ENCODE measurements at regions not wholly inside any gene's neighbourhood (a gene's known extent, or its start where the extent isn't known, plus 50 kb on each side); places are given as distances from the start of the nearest gene placed in this dataset.
"Not testable (repeated sequence)": the region's sequence is repeated elsewhere in the genome, so short reads cannot be mapped to it uniquely, and the experiment has no call there.

DNA sequence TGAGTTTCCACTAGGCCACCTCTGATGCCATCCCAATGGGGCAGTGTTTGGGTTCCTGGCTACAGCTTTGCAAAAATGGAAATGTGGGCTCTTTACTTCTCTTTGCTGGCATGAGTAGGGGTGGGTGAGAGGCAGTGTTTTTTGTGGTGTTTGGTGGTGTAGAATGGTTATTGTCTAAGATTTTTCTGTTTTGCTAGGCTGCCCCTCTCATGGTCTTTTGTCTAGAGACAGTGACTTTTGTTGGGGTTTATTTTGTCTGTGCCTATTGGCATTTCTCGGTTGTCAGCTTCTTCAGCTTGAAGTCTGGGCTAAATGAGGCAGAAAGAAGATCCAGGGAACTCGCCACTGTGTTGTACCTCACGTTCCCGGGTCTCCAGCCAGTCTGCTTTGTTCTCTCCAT is 112.1 kb downstream of the CENPF start:
- no peak for DNase-seq

DNA sequence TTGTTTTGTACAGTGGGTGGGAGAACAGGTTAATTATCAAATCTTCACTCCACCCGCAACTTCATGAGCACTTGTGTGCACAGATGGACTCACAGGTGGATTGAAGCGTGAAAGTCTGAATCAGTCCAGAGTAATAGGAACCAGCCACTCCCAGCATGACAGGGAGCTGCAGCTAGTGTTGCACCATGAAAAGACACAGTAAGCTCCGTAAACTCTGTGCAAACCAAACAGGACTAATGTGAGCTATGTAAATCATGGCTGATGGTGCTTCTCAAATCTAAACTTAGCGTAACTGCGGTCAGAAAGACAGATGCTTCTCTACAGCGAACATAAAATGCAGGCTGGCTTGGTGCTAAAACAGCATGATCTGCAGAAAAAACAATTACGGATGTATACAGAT is 114.4 kb downstream of the CENPF start:
- no peak for DNase-seq

DNA sequence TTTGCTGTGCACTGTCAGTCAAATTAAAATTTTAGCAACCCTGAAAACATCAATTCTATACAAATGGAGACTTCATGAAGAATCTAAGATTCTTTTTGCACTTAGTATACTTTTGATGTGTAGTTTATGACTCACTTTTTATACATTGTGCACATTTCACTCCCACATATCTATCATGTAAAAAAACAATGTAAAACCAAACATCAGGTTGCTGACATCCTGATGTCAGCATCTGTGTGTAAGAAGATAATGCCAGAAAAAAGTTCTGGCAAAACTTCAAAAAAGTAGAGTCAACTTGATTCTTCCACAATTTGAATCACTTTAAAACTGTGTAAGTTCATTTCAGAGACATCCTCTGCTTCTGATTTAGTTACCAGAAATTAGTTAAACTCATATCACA is 115.7 kb downstream of the CENPF start:
- no peak for DNase-seq

DNA sequence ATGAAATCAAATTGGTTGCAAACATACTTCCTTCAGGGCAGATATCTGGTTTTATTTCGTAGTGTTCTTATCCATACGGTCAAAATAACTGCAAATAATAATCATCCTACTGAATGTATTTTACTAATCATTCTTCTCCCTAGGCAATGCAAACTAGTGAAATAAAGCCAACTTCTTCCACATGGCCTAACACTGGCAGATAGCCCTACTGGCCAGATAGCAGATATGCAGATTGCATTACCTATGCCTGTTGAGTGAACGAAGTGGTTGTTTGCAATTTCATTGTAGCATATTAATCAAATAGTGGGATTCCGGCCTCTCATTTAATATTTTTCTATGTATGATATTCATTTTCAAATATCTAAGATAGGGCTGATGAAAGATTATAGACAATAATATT is 116.2 kb downstream of the CENPF start:
- no peak for DNase-seq

DNA sequence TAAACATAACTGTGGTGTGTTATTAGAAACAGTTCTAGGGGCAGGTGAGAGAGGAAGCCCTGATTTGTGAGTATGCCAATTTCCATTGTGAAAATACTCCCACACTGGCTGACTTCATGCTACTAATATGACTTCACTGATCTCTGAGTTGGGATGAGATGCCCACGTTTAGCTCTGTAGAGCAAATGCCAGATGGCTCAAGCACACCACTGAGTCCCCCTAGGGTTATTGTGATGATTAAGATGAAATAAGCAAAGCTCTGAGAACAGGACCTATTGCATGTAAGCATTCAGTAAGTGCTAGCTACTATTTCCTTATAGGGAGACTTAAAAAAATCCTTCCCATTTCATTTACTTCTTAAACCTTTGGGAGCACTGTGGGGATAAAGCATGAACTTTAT is 117.6 kb downstream of the CENPF start:
- no peak for DNase-seq

DNA sequence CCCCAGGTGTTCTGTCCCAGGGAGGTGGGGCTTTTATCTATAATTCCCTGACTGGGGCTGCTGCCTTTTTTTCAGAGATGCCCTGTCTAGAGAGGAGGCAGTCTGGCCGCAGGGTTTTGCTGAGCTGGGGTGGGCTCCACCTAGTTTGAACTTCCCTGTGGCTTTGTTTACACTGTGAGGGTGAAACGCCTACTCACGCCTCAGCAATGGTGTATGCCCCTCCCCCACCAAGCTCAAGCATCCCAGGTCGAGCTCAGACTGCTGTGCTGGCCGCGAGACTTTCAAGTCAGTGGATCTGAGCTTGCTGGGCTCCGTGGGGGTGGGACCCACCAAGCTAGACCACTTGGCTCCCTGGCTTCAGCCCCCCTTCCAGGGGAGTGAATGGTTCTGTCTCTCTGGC is 124.3 kb downstream of the CENPF start:
- DNase-seq: no peak

DNA sequence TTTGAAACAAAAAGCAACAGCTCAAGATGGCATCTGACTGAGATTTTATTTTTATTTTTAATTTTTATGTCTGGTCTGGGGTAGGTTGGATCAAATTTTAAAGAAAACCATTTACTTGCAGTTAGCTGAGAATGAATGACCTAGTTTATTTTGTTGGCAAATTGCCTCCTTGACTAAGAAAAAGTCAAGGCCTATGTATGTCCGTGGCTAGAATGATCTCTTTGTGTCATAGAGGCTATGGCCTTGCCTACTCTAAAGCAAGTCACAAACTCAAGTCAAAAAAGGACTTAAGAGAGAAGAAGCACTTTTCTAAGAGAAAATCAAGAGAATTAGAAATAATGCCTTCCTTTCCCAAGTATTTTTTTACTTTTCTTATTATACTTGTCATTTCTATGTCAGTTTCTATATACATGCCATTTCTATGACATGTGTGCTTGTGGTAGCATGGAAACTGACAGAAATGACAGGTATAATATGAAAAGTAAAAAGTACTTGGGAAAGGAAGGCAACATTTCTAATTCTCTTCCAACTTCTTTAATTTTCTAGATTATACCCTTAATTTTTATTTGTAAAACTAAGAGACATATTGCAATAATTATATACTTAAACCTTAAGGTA is 136.7 kb downstream of the CENPF start:
- DNase-seq: no peak

DNA sequence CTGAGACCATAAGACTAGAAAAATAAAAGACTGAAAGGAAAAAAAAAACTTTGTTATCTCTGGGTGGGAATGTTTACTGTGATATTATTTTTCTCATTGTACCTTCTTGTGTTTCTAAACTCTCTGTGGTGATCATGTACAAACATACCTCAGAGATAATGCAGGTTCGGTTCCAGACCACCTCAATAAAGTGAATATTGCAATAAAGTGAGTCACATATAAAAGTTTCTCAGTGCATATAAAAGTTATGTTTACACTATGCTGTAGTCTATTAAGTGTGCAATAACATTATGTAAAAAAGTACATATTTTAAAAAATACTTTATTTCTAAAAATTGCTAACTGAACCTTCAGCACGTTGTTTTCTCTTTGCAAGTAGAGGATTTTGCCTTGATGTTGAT is 137.5 kb downstream of the CENPF start:
- no peak for DNase-seq

DNA sequence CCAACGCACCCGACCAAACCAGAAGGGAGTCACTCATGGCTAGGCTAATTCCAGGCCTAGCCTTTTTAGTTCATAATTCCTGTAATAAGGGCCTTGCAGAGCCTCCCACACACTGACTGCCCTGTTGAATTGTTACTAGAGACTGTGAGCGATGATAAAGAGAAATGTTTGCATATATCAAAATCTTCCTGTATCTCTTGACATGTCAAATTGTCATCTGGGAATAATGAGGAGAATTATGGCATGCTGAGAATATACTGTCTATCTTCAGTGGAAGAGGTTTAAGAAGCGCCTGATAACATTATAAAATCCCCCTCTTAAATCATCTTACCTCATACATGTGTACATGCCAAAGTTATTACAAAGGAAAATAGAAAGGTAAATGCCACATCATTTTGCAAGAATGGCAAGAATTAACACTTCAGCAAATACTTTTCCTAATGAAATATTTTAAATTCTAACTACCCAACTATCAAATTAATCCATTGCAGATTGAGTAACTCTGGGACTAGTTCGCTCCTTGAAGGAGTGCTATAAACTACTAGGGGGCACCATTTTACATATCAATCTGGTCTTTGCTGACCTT is 144.1 kb downstream of the CENPF start:
- DNase-seq: no peak

DNA sequence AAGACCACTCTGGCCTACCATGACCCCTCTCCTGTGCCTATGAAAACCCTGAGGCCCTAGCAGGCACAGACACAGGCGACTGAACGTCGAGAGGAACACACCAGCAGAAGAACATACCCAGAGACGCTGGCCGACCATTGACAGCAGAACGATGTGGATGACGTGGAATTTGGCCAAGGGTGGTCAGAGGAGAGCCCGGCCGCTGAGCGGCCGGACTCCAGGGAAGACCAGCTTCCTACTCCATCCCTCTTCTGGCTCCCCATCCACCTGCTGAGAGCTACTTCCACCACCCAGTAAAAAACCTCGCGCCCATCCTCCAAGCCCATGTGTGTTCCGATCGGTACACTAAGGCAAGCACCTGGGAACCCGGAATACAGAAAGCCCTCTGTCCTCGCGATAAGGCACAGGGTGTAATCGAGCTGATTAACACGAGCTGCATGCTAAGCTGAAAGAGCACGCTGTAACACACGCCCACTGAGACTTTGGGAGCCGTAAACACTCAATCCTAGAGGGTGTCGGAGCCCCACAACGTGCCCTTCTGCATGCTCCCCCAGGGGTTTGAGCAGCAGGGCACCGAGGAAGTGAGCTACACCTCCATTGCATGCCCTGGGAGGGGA is 150.3 kb downstream of the CENPF start:
- no peak for DNase-seq

DNA sequence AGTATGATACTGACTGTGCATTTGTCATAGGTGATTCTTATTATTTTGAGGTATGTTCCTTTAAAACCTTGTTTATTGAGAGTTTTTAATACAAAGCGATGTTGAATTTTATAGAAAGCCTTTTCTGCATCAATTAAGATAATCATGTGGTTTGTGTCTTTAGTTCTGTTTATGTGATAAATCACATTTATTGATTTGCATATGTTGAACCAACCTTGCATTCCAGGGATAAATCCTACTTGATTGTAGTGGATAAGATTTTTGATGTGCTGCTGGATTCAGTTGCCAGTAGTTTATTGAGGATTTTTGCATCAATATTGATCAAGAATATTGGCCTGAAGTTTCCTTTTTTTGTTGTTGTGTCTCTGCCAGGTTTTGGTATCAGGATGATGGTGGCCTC is 158.0 kb downstream of the CENPF start:
- no peak for DNase-seq

DNA sequence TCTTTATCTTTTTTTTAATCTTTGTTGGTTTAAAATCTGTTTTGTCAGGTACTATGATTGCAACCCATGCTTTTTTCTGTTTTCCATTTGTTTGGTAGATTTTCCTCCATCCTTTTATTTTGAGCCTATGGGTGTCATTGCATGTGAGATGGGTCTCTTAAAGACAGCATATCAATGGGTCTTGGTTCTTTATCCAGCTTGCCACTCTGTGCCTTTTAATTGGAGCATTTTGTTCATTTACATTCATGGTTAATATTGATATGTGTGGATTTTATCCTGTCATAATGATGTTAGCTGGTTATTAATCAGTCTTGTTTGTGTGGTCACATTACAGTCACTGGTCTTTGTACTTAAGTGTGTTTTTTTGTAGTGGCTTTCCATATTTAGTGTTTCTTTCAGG is 159.9 kb downstream of the CENPF start:
- DNase-seq: no peak

DNA sequence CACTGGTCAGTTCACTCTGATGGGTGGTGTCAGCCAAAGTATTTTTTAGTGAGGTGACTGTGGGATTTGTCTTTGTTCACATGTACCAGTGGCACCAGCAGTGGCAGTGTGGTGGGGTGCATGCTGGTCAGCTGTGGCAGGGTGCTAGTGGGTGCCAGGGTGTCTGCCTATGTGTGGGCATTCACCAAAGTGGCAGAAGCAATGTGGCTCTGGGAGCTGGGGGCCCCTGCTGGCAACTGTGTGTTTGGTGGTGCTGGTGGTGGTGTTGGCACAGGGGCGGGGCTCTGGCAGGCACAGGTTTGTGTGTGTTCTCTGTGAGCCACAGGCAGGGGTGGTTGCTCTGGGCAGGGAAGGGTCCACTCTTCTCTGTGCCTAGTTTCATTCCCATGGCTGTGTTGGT is 161.5 kb downstream of the CENPF start:
- DNase-seq: no peak

DNA sequence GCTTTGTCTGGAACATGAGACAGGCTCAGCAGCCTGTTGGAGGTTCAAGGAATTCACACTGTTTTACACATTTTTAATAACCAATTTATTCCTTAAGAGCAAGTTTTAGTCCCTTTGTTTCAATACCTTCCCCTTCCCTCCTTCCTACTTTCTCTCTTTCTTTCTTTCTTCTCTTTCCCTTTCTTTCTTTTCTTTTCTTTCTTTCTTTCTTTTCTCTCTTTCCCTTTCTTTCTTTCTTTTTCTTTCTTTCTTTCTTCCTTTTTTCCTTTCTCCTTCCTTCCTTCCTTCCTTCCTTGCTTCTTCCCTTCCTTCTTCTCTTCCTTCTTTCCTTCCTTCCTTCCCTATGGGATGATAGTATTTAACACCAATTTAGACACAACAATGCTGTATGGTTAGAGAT is 164.2 kb downstream of the CENPF start:
- no peak for DNase-seq

DNA sequence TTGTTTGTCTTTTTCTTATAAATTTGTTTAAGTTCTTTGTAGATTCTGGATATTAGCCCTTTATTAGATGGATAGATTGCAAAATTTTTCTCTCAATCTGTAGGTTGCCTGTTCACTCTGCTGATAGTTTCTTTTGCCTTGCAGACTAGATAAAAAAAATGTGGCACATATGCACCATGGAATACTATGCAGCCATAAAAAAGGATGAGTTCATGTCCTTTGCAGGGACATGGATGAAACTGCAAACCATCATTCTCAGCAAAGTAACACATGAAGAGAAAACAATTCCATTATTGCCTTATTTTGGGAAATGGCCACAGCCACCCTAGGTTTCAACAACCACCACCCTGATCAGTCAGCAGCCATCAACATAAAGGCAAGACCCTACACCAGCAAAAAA is 166.7 kb downstream of the CENPF start:
- DNase-seq: not testable (repeated sequence)

DNA sequence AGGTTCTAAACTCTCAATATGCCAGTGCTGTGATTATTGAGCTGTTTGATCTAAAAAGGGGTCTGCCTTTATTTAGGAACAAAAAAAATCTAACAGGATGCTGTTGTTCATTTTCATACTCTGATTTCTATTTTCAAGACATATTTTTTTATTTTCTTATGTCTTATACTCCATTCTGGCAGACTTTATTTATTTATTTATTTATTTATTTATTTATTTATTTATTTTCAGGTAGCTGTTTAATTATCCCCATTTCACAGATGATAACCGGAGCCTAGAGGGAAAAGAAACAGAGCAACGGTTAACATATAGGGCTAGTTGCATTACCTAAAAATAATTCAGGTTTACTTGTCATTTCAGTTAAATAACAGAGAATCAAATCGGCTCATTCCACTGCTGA is 174.4 kb downstream of the CENPF start:
- no peak for DNase-seq

DNA sequence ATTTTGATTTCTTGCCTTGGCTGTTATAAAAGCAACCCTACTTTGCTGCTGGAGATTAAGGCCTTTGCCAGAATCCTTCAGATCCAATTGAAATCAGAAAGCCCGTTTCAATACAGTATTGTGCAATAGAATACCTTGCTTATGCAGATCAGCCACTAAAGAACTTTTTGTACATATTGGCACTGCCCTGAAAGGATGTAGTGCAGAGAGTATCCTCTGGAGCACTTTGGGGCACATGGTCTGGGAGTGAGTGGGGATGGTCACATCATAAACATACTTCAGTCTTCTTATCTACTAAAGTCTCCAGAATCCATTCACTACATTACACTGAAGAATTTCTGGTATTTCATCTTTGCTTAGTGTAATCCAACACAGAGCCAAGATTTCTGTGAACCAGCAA is 189.0 kb downstream of the CENPF start:
- DNase-seq: no peak

DNA sequence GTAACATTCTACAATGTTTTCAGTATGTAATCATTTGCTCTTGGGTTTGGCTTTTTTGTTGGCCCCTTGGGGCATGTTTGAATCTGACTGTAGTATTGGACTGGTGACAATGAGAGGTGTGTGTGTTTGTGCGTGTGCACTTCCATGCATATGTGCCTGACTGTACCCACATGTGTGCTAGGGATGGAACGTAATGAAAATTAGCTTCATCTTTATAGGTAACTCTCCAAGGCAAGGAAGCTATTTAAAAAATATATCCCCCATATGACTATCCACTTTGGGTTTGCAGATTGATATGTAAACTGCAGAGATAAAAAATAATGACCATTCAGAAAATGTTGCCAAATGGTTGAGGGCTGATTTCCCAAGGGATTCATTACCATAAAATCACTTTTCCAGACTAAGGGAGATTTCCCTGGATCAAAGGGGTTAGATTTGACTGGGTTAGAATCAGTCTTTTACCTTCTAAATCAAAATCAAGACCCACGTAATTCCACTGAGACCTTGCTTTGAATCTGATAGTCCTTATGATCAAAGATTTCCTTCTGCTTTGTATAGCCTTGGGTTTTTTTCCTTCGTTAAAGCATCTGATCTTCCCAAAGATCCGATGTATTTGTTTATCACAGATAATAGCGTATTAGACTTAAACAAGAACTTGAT is 189.7 kb downstream of the CENPF start:
- DNase-seq: no peak

DNA sequence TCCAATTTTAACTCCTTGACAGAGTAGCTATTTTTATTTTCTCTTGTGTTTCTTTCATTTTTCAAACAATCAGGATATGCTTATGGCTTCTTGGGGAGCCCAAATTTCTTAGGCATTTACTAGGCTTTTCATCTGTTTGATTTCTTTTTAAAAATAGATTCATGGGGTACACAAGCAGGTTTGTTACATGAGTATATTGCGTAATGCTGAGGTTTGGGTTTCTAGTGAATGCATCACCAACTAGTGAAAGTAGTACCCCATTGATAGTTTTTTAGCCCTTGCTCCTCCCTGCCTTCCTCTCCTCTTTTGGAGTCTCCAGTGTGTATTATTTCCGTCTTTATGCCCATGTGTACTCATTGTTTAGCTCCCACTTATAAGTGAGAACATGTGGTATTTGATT is 190.7 kb downstream of the CENPF start:
- DNase-seq: no peak

DNA sequence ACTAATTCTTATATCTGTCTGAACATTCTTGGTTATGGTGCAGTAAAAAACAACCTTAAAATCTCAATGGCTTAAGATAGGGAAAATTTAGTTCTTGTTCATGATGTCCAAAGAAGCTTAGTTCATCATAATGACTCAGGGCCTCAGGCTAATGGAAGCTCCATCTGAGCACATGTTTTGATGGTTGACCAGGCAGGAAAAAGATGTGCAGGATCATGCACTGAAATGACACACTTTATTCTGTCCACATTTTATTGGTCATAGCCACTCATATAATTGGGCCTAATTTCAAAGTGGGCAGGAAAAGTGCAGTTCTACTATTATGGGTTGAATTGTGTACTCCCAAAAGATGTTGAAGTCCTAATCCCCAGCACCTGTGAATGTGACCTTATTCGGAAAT is 198.2 kb downstream of the CENPF start:
- no peak for DNase-seq

DNA sequence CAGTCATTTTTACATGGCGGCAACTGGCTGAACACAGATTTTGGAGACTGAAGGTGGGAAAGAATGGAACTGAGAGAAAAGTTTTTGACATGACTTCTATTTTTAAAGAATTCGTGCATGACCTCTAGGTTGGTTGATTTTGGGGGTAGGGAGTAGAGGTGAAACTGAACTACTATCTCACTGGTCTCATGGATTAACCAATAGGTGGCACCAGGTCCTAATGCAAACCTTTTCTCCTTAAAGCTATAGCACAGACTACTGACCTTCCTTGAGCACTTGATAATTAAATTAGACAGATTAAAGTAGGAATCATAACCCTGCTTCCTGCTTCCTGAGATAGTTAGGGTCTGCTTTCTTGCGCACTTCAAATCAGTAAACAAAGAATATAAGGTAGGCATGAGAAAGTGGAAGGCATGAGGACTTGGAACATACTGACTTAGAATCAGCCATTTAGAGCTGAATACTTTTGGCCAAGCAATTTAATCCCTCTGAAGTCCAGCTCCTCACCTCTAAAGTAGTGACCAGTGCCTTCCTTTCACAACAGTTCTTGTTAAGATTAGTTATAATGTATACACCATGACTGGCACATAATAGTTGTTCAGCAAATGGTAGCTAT is 206.0 kb downstream of the CENPF start:
- DNase-seq: peak; percentile 3

DNA sequence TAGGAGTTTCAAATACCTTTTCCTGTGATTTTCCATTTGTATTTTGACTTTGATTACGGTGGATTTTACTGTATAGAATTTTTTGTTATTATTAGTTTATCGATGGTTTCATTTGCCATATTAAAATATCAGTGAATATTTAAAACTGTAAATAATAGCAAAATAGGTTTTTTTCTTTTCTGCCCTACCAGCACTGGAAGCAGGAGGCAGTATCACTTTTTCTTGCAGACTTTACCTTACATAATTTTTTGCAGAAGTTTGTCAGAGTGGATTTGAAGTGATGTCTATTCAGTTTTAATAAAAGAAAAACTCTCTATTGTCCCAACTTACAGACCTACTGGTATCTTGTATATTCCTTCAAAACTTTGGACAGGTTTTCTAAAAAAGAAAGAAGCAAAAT is 213.6 kb downstream of the CENPF start:
- DNase-seq: no peak

DNA sequence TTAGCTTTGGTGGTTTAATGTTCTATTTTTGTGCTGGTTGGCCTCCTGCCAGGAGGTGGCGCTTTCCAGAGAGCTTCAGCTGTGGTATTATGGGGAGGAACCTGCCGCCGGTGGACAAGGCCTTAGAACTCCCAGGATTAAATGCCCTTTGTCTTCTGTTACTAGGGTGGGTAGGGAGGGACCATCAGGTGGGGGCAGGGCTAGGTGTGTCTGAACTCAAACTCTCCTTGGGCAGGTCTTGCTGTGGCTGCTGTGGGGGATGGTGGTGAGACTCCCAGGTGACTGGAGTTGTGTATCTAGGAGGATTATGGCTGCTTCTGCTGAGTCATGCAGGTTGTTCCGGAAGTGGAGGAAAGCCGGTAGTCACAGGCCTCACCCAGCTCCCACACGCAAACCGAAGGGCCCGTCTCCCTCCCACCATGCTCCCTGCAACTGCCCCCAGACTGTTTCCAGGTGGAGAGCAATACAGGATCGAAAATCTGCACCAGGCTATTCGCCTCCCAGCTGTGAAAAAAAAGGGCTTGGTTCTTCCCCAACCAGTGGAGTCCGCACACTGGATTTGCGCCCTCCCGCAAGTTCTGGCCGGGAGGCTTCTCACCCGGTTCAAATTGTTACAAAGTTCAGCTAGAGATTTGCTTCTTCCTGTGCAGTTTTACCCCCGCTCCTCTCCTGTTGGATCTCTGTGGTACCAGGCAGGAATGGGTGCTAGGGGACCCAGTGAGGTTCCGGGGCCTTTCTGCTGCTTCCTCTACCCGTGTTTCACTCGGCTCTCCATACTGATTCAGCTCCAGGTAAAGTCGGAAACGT is 220.5 kb downstream of the CENPF start:
- peak; percentile 10 for DNase-seq

Measured in hematopoietic multipotent progenitor cell treated with erythropoietin and hydrocortisone succinate and interleukin-3 and kit ligand, for 4 days (in vitro differentiated cells).